ENCODE measurements at regions not wholly inside any gene's neighbourhood (a gene's known extent, or its start where the extent isn't known, plus 50 kb on each side); places are given as distances from the start of the nearest gene placed in this dataset.
"Not testable (repeated sequence)": the region's sequence is repeated elsewhere in the genome, so short reads cannot be mapped to it uniquely, and the experiment has no call there.

GRCh38 chr6:141504318-141504717 is 628.4 kb upstream of the GJE1 start:
- not testable (repeated sequence) for TF ChIP-seq EZH2 (IDR thresholded peaks at IDR 0.05; ENCODE audit: borderline replicate concordance, low read length); CTCF (IDR thresholded peaks at IDR 0.05; ENCODE audit: low read length)
